WTC11 (cell line): ENCODE measurements at regions not wholly inside any gene's neighbourhood (a gene's known extent, or its start where the extent isn't known, plus 50 kb on each side); places are given as distances from the start of the nearest gene placed in this dataset.

Experiments
- ATAC-seq: fragments of 200-7000 bp; cut with Tn5 transposase; 2 replicates; pipeline ENCODE4 v1.10.0; 2021; ENCODE audit warnings: mild to moderate bottlenecking, moderate library complexity
- CTCF ChIA-PET: fragments of 300-600 bp; sonication (Branson Sonifier 250); formaldehyde crosslinking; loops from one replicate; lab custom pipeline; 2021; ENCODE audit warnings: antibody characterized with exemption; lab: Charles Lee
- POLR2A ChIA-PET: fragments of 350-600 bp; sonication (Branson Sonifier 250); formaldehyde crosslinking; loops from one replicate; lab custom pipeline; 2021; ENCODE audit warnings: antibody characterized with exemption; lab: Charles Lee
- DNase-seq: peaks from one replicate; pipeline ENCODE4 v3.0.0; 2021; ENCODE audit warnings: low spot score
- H3K27ac Mint-ChIP-seq: 2 replicates; pipeline ENCODE4 v1.8.0; 2021; ENCODE audit warnings: mixed read lengths
- H3K27me3 Mint-ChIP-seq: 2 replicates; pipeline ENCODE4 v1.8.0; 2021; ENCODE audit warnings: low read depth, mild to moderate bottlenecking, moderate library complexity, mixed read lengths
- H3K36me3 Mint-ChIP-seq: 2 replicates; pipeline ENCODE4 v1.8.0; 2021; ENCODE audit warnings: mixed read lengths
- H3K4me1 Mint-ChIP-seq: 2 replicates; pipeline ENCODE4 v1.8.0; 2022; ENCODE audit warnings: mixed read lengths
- H3K4me3 Mint-ChIP-seq: 2 replicates; pipeline ENCODE4 v1.8.0; 2021; ENCODE audit warnings: mild to moderate bottlenecking, moderate library complexity, mixed read lengths
- H3K9me3 Mint-ChIP-seq: 2 replicates; pipeline ENCODE4 v1.8.0; 2021; ENCODE audit warnings: mixed read lengths
- ATF2 ChIP-seq: sonication (generic); formaldehyde crosslinking; IDR thresholded peaks from 2 replicates; pipeline ENCODE4 v1.8.1; 2022; ENCODE audit warnings: low read depth, missing genetic modification reagents, borderline replicate concordance
- FOXP4 ChIP-seq: sonication (generic); formaldehyde crosslinking; IDR thresholded peaks from 2 replicates; pipeline ENCODE4 v1.8.0; 2022; ENCODE audit warnings: mild to moderate bottlenecking, missing genetic modification reagents
- GABPB1 ChIP-seq: sonication (generic); formaldehyde crosslinking; IDR thresholded peaks from 2 replicates; pipeline ENCODE4 v1.8.1; 2023; ENCODE audit warnings: mild to moderate bottlenecking, missing genetic modification reagents
- HMGA2 ChIP-seq: fragments of 250-450 bp; sonication (Bioruptor Pico); IDR thresholded peaks from 2 replicates; pipeline ENCODE4 v1.4.0; 2021; ENCODE audit warnings: mild to moderate bottlenecking, moderate library complexity
- JUN ChIP-seq: sonication (generic); formaldehyde crosslinking; IDR thresholded peaks from 2 replicates; pipeline ENCODE4 v1.8.0; 2023; ENCODE audit warnings: mild to moderate bottlenecking, missing genetic modification reagents
- MYBL2 ChIP-seq: sonication (generic); formaldehyde crosslinking; IDR thresholded peaks from 2 replicates; pipeline ENCODE4 v1.8.1; 2023; ENCODE audit warnings: mild to moderate bottlenecking, moderate library complexity, missing genetic modification reagents
- NFATC4 ChIP-seq: fragments of 250-450 bp; sonication (Bioruptor Pico); IDR thresholded peaks from 2 replicates; pipeline ENCODE4 v1.9.0; 2021; ENCODE audit warnings: mild to moderate bottlenecking
- NR3C1 ChIP-seq: sonication (generic); formaldehyde crosslinking; conservative IDR thresholded peaks from 2 replicates; pipeline ENCODE4 v1.8.1; 2023; ENCODE audit warnings: low read depth, mild to moderate bottlenecking, missing genetic modification reagents
- RORB ChIP-seq: fragments of 250-450 bp; sonication (Bioruptor Pico); IDR thresholded peaks from 2 replicates; pipeline ENCODE4 v1.9.0; 2021; ENCODE audit warnings: mild to moderate bottlenecking
- TEAD1 ChIP-seq: sonication (generic); formaldehyde crosslinking; IDR thresholded peaks from 2 replicates; pipeline ENCODE4 v1.8.0; 2022; ENCODE audit warnings: mild to moderate bottlenecking, missing genetic modification reagents
- TP53 ChIP-seq: sonication (generic); formaldehyde crosslinking; IDR thresholded peaks from 2 replicates; pipeline ENCODE4 v1.8.1; 2023; ENCODE audit warnings: mild to moderate bottlenecking, missing genetic modification reagents
- ZMAT4 ChIP-seq: fragments of 250-450 bp; sonication (Bioruptor Pico); IDR thresholded peaks from 2 replicates; pipeline ENCODE4 v1.9.0; 2021; ENCODE audit warnings: mild to moderate bottlenecking
- ZNF232 ChIP-seq: sonication (generic); formaldehyde crosslinking; IDR thresholded peaks from 2 replicates; pipeline ENCODE4 v1.8.0; 2022; ENCODE audit warnings: mild to moderate bottlenecking, missing genetic modification reagents
- ZNF263 ChIP-seq: sonication (generic); formaldehyde crosslinking; IDR thresholded peaks from 2 replicates; pipeline ENCODE4 v1.8.1; 2022; ENCODE audit warnings: low read depth, mild to moderate bottlenecking, moderate library complexity, missing genetic modification reagents
- ZNF416 ChIP-seq: fragments of 250-450 bp; sonication (Bioruptor Pico); IDR thresholded peaks from 2 replicates; pipeline ENCODE4 v1.9.0; 2021; ENCODE audit warnings: mild to moderate bottlenecking, inconsistent platforms
- TF ChIP-seq, protein P1 (sequence below): sonication (generic); formaldehyde crosslinking; IDR thresholded peaks from 2 replicates; pipeline ENCODE4 v1.8.0; 2022; ENCODE audit warnings: missing genetic modification reagents
- TF ChIP-seq, protein P2 (sequence below): sonication (generic); formaldehyde crosslinking; IDR thresholded peaks from 2 replicates; pipeline ENCODE4 v1.8.0; 2023; ENCODE audit warnings: missing genetic modification reagents
- TF ChIP-seq, protein P3 (sequence below): sonication (generic); formaldehyde crosslinking; IDR thresholded peaks from 2 replicates; pipeline ENCODE4 v1.8.0; 2022; ENCODE audit warnings: mild to moderate bottlenecking, missing genetic modification reagents

GRCh38 chr14:25832585-25832984 is 765.2 kb downstream of the NOVA1 start:
- no peaks in the 10 kb centered on the region for H3K9me3 Mint-ChIP-seq
- TF ChIP-seq ZNF263 (CRISPR knock-in tag) (no peak), ZNF232 (no peak), JUN (CRISPR knock-in tag) (no peak), ZNF416 (CRISPR knock-in tag) (no peak)
- TF ChIP-seq, protein P1, sequence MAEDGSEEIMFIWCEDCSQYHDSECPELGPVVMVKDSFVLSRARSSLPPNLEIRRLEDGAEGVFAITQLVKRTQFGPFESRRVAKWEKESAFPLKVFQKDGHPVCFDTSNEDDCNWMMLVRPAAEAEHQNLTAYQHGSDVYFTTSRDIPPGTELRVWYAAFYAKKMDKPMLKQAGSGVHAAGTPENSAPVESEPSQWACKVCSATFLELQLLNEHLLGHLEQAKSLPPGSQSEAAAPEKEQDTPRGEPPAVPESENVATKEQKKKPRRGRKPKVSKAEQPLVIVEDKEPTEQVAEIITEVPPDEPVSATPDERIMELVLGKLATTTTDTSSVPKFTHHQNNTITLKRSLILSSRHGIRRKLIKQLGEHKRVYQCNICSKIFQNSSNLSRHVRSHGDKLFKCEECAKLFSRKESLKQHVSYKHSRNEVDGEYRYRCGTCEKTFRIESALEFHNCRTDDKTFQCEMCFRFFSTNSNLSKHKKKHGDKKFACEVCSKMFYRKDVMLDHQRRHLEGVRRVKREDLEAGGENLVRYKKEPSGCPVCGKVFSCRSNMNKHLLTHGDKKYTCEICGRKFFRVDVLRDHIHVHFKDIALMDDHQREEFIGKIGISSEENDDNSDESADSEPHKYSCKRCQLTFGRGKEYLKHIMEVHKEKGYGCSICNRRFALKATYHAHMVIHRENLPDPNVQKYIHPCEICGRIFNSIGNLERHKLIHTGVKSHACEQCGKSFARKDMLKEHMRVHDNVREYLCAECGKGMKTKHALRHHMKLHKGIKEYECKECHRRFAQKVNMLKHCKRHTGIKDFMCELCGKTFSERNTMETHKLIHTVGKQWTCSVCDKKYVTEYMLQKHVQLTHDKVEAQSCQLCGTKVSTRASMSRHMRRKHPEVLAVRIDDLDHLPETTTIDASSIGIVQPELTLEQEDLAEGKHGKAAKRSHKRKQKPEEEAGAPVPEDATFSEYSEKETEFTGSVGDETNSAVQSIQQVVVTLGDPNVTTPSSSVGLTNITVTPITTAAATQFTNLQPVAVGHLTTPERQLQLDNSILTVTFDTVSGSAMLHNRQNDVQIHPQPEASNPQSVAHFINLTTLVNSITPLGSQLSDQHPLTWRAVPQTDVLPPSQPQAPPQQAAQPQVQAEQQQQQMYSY (CRISPR knock-in tag): no peak
- no peaks in the 10 kb centered on the region for H3K36me3 Mint-ChIP-seq
- no peak overlapping the region for H3K4me3 Mint-ChIP-seq
- peaks cover under 1% of the 10 kb centered on the region; the same call in 1 of the 2 replicates for H3K27me3 Mint-ChIP-seq
- DNase-seq: no peak
- CTCF ChIA-PET: interaction anchor here (0.6 to 1.8 kb wide), 3 partner anchors 11 to 348 kb away, joined by 3 to 5 read pairs (median 3); no protein-coding TSS in a partner anchor
- peaks cover 14% of the 10 kb centered on the region for H3K4me1 Mint-ChIP-seq
- POLR2A ChIA-PET: no interaction called here
- H3K27ac Mint-ChIP-seq: no peak overlapping the region
- no peak for ATAC-seq

DNA sequence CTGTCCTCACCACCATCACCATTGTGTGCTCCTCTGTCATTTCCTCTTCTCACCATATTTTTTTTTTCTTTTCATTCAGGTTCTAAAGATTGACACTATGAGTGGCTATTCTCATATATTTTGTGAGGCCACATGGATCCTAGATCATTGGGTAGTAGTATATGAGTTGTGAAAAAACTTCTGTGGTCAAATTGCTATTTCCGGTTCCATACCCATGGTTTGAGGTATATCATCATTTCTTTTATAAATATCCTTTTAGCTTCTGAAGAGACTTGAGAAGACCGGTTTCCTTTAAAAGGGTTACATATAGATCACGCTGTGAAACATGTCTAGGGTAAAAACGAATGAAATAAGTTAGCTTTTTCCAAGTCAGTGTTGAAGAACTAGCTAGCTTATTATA is 769.3 kb downstream of the NOVA1 start:
- CTCF ChIA-PET: no interaction called here

More for the DNA sequence above, 769.3 kb downstream of the NOVA1 start:
- Mint-ChIP-seq H3K9me3 (no peaks in the 10 kb centered on the region), H3K4me1 (peaks cover 6% of the 10 kb centered on the region), H3K36me3 (no peaks in the 10 kb centered on the region), H3K27ac (no peak overlapping the region), H3K27me3 (no peaks in the 10 kb centered on the region), H3K4me3 (no peak overlapping the region)
- ATAC-seq: no peak
- DNase-seq: no peak
- POLR2A ChIA-PET: no interaction called here
- no peak for TF ChIP-seq ATF2 (CRISPR knock-in tag)
- TF ChIP-seq RORB (CRISPR knock-in tag): no peak
- TF ChIP-seq NR3C1: no peak
- no peak for TF ChIP-seq TP53
- no peak for TF ChIP-seq GABPB1 (CRISPR knock-in tag)
- TF ChIP-seq TEAD1 (CRISPR knock-in tag): no peak
- TF ChIP-seq, protein P2, sequence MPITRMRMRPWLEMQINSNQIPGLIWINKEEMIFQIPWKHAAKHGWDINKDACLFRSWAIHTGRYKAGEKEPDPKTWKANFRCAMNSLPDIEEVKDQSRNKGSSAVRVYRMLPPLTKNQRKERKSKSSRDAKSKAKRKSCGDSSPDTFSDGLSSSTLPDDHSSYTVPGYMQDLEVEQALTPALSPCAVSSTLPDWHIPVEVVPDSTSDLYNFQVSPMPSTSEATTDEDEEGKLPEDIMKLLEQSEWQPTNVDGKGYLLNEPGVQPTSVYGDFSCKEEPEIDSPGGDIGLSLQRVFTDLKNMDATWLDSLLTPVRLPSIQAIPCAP: no peak
- TF ChIP-seq HMGA2 (CRISPR knock-in tag): no peak
- TF ChIP-seq FOXP4 (CRISPR knock-in tag): no peak
- TF ChIP-seq ZMAT4 (CRISPR knock-in tag): no peak
- TF ChIP-seq, protein P3, sequence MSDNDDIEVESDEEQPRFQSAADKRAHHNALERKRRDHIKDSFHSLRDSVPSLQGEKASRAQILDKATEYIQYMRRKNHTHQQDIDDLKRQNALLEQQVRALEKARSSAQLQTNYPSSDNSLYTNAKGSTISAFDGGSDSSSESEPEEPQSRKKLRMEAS (CRISPR knock-in tag): no peak
- TF ChIP-seq NFATC4 (CRISPR knock-in tag): no peak
- no peak for TF ChIP-seq MYBL2
